COLO668 (cell line): ENCODE measurements at regions not wholly inside any gene's neighbourhood (a gene's known extent, or its start where the extent isn't known, plus 50 kb on each side); places are given as distances from the start of the nearest gene placed in this dataset.

Experiments
- DNase-seq: peaks from one replicate; lab custom pipeline; 2025; ENCODE audit not compliant: unreplicated experiment; lab: John Stamatoyannopoulos, UW

- no peak for DNase-seq
Measured at GRCh38 chr11:131297441-131297840, 73.0 kb upstream of the NTM start.

- no peak for DNase-seq
Measured at GRCh38 chr11:131299598-131300438, 70.6 kb upstream of the NTM start.

GRCh38 chr11:131300439-131300717 lies 70.0 kb upstream of the NTM start:
- no peak for DNase-seq

- no peak for DNase-seq
Measured at GRCh38 chr11:131301306-131301705, 69.1 kb upstream of the NTM start.

- no peak for DNase-seq
Measured at GRCh38 chr11:131302836-131303235, 67.6 kb upstream of the NTM start.

GRCh38 chr11:131303611-131304119 lies 66.8 kb upstream of the NTM start:
- no peak for DNase-seq

- no peak for DNase-seq
Measured at GRCh38 chr11:131305005-131305404, 65.4 kb upstream of the NTM start.

GRCh38 chr11:131307506-131307905 lies 62.9 kb upstream of the NTM start:
- DNase-seq: no peak

- no peak for DNase-seq
Measured at GRCh38 chr11:131309776-131310175, 60.6 kb upstream of the NTM start.

- peak; percentile 18 for DNase-seq
Measured at GRCh38 chr11:131311776-131312514, 58.5 kb upstream of the NTM start.
